Fibroblast of upper back skin (primary cell): ENCODE measurements at regions not wholly inside any gene's neighbourhood (a gene's known extent, or its start where the extent isn't known, plus 50 kb on each side); places are given as distances from the start of the nearest gene placed in this dataset.
A peak's percentile ranks its signal among the peaks of the same experiment; 100 is the strongest.

Experiments
- DNase-seq: peaks from one replicate; pipeline ENCODE4 v3.0.0-alpha.2; 2013

DNA sequence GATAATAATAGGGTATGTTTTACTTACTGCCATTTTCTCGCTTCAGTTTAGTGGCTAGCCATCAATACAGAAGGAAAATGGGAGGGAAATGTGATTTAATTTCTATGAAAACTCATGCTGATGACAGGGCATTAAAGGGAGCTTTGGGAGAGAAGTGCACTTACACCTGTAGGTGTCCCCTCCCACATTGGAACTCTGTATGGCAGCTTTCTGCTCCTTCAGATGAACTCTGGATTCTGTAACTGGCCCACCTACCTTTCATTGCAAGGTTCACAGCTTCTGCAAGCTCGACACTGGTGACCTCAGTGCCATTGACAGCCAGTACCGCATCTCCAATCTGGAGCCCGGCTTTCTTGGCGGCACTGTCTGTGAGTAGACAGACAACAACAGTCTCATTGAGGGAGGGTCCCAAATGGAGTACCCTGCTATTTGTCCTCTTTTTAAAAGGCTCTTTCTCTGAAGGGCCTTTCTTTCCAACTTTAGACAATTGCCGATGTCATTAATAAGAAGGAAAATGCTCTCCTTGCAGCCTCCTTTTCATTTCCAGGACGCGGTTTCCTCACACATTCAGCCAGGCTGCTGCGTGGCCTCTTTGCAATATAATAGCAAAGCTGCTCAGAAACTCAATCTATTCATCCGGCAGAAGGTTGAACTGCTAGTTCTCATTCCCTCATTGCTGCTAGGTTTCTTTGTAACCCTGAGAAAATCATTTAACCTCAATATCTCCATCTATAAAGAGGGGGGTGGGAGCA is 63.6 kb downstream of the NUDT12 start:
- DNase-seq: no peak

DNA sequence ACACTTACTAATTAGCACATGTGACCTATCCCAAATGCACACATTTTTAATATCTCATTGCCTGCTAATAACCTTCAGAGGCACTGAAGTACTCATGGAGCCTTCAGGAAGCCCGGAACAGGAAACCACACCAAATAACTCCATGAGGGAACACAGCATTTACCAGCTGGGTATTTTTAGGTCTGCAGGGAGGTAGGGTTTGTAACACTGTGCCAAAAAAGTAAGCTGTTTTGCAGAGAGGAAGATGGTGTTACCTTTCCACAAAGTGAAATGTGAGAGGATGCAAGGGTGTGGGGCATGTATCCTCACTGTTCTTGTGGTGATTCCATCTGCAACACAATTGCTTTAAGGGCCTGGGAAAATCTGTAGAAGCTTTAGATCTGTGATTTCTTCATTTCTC is 64.4 kb downstream of the NUDT12 start:
- no peak for DNase-seq

DNA sequence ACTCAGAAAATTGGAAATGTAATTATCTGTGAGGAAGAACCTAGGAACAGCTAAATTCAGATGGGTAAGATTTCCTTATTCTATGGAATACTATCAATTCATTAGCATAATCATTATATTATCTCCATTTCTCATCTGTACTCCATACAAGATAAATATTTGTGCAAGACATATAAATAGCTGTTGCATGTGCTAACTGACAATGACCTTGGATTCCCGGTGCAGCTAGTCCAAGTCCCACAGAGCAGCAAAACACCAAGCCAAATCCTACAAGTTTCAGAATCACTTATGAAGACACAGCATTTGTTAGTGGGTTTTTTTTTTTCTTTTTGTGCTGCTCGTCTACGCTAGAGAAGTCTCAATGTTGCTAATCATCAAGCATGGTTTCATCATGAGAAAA is 64.8 kb downstream of the NUDT12 start:
- DNase-seq: no peak

DNA sequence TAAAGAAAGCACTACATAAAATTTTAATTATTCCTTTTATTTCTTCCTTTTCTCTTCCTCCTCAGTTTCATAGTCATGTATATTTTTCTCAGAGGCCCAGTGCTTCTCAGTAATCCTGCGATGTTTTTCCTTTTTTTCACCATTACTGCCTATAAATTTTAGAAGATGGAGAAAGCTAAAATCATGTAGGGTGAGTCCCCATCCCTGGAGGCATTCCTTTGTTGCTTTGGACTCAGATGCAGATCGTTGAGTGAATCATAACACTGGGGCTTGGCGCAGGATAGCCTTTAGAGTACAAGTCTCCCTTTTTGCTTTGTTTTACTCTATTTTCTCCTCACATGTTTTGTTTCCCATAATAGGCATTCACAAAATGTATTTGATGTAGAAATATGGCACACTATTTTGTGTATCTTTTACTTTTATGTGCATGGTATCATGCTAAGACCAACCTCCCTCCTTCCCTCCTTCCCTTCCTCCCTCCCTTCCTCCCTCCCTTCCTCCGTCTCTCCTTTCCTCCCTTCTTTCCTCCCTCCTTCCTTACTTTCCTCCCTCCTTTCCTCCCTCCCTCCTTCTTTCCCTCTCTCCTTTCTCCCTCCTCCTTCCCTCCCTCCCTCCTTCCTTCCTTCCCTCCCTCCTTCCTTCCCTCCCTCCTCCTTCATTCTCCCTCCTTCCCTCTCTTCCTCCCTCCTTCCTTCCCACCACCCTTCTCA is 72.4 kb downstream of the NUDT12 start:
- DNase-seq: peak; percentile 23

DNA sequence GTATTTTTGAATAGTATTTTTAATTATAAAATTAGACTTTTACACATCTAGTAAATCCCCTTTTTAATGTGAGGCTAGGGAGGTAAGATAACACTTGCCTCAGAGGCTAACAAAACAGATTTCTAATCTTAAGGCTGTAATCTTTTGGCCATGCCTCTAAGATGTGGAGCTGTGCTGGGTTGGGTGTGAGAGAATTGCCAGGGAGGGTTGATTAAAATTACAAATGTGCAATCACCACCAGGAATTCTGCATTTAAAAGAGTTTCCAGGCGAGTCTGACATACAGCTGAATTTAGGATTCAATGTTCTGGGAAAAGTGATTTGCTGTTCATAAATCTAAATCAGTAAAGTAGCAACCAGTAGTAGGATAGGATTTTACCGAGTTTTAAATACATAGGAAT is 73.3 kb downstream of the NUDT12 start:
- no peak for DNase-seq

DNA sequence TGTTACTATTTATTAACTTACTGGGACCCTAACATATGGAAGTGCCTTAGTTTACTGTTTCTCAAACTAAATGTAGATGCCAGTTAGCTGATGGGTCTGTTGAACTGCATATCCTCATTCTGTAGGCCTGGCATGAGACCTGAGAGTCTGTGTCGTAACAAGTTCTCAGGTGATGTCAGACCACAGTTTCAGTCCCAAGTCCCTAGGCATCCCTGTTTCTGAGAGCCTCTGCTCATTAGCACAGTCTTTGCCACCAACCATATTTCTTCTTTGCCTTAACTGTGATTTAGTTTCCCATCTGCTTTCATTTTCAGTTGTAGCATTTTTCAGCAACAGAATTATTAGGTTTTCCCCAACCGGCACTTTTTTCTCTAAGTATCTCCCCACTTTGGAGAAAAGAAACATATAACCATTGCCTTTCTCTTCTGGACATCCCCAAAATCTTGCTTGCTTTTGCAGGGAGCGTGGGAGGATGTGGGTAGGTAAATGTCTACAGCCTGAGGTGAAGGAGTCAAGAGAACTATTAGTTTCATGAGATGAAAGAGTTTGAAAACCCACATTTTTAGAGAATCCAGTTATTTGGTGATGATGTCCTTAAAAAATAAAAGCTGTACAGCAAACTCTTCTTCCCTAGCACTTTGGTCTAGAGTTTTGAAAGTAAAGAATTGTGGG is 74.6 kb downstream of the NUDT12 start:
- no peak for DNase-seq

DNA sequence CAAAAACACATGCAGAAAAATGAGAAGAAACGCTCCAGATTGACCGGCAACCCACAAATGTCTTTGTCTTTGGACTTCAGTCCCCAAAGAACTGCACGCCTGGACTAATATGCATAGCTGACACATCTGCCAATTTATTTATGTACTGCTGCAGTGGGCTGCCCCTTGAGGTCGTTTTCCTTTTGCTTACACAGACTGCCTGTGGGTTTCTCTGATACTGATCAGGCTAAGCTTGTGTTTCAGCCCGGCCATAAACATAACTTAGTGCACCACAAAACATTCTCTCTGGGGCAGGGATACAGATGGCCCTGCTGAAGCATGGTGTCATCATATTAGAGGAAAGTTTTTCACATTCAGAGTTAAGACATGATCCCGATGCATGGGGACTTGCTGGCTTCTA is 75.4 kb downstream of the NUDT12 start:
- peak; percentile 61 for DNase-seq

DNA sequence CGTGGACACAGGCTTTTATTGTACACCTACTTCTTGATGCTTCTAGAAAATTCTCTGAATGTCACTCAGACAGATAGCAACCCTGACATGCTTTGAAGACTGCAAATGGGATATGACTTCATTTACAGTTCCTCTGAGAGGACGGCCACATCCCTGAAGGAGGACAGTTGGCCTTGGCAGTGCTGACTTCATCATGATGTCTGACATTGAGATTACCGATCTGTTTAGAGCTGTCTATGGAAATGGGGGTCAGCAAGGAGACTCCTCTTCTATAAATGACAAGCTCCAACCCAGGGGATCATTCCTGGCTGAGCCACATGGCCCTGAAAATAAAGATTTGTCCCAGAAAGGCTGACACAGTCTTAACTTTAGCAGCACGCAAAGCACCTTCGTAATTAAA is 75.8 kb downstream of the NUDT12 start:
- no peak for DNase-seq

DNA sequence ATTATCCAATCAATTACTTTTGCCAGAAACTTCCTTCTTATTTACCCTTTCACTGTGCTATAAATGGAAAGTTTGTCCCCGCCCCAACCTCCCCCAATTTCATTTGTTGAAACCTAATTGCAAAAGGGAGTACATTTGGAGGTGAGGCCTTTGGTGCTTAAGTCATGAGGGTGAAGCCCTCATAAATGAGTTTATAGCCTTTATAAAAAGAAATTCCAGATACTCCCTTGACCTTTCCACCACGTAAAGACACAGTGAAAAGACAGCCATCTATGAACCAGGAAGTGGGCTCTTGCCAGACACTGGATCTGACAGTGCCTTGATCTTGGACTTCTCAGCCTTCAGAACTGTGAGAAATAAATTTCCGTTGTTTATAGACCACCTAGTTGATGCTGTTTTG is 82.3 kb downstream of the NUDT12 start:
- DNase-seq: no peak

DNA sequence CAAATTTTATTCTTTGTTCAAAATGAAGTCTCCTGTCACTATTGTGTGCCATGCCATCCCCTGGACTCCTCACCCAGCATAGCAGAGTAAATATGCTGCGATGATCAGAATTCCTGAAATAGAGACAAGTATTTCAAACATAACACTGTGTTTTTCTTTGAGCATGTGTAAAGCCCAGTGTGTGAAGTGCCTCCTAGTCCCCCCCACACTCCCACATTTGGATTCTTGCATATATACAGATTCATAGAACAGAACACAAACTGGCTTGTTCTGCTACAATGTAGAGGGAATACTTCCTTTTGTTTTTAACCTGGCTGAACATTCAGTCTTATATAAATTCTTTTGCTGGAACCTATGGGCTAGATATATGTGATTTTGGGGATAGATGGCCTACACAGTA is 84.9 kb downstream of the NUDT12 start:
- no peak for DNase-seq

DNA sequence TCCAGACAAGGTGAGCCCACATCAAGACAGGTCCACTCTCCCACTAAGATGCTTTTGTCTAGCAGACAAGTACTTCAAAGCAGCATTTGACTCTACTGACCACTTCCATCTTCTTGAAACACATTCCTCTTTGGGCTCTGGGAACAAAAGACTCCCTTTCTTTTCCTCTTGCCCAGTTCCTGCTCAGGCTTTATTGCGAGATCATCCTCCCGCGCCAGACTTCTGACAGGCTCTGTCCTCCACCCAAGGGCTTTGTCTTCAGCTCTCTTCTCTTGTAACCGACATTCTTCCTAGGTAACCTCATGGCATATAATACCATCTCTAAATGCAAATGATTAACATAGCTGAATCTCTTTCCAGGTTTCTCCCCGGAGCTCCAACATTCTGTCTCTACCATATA is 85.8 kb downstream of the NUDT12 start:
- no peak for DNase-seq

DNA sequence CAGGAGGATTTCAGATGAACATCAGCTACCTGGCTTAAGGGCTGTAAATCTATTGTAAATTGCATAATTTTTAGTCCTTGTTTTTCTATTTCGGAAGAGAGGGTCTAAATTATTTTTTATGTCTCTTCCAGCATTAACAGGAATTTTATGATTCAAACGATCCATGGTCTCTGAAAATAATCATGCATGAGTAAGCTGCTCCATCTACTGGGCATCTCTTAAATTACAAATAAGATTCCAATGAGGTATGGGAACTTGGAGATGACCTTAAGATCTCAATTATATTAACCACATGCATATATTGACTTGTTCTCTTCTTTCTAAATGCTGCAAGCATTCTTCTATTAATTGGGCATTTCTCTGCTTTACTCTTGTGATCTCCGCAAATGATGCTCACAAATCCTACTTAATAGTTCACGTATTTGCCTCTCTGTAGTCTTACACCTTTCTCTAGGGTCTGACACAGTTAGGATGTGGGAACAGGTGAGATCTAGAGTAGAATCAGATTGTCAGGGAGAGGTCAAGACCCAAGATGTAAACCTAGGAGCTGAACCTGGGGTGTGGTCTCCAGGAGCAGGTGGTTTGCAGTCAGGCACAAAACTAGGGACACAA is 86.9 kb downstream of the NUDT12 start:
- DNase-seq: peak; percentile 59

DNA sequence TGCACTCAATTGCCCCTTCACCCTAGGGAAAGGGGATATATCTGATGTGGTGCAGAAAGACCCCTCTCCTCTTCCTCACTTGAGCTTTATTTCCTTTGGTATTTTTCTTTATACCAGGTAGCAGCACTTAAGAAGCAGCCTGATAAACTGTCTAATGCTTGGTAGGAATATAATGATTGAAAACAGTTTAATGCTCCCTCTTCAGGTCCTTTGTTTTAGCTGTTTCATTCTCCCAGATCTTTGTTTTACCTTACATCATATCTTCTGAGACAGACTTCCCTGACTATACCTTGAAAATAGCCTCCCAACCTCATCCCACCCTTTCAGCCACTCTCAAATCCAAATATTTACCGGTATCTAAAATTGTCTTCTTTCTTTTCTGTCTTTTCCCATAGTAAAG is 87.9 kb downstream of the NUDT12 start:
- no peak for DNase-seq

DNA sequence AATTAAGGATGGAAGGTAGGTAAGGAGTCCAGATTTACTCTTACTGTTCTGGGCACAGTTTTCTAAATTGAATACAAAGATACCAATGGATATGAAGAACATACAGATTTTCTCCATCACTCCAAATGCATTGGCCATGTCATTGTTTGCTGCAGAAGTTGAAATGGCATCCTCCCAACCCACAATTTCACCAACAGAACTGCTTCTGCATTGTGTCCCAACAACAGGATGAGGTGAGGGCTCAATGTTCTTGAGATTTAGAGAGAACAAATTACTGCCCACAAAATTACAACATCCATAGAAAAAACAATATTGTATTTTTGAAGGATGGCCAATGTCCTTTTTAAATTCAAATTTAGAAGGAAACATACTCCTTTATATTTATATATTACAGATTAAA is 88.9 kb downstream of the NUDT12 start:
- no peak for DNase-seq

DNA sequence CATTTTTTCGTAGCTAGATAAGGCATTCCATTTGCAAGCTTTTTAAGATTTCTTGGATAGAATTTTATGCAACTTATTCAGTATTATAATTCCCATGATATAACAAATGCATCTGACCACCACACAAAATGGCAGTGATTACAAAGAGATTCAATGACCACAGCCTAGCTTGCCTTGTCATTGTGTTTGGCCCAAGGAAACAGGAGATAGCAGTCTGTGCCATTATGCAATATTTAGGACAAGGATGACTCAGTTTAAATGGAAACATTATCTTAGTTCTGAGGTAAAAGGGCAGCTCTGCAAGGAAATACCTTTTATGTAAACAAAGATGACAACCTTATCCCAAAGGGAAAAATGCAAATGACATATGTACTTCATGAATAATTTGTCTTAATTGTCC is 89.8 kb downstream of the NUDT12 start:
- DNase-seq: no peak

DNA sequence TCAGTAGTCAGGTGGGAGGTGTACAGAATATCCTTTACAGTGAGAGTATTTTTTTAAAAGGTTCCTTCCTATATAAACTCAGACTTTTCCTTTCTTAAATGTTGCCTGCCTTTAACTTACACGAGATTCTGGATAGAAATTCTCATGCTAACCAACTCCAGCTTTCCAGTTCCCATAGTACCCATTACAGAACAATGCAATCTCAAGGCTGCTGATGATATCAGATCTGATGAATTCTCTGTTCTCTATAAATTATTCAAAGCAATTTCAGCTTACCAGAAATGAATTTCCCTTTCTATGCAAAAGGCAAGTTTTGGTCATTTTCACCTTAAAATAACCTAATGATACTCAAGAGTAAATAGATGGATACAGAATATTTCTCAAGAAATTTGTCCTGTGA is 90.3 kb downstream of the NUDT12 start:
- no peak for DNase-seq

DNA sequence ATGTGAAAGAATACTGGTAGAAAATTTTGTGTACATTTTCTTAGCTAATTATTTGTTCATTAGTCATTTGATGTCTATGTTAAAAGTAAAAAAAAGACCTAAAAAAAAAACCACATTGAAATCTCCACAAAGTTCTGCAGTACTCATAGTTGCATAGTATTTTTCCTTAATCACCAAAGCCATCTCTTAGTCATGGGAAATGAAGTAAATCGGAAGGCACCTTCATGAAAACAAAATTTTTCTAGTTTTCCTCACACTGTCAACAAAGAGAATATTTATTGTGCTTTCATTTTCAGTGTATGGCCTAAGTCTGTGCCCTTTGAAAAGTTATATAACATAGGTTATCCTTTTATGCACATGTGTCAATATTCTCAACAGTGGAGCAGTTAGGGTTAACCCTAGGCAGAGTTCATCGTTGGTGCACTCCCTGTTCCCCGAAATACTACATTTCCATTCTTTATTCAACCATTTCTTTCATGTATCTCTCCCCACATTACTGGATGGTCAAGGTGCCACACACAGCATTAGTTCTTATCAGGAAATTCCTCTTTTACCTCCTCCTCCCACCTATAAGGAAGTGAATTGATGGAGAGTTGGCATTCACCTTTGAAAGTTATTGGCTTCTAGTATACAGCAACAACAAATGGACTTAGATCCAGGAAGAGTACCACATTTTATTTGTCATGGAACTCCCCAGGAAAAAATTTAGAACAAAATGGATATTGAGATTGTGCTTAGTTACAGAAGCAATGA is 93.1 kb downstream of the NUDT12 start:
- no peak for DNase-seq

DNA sequence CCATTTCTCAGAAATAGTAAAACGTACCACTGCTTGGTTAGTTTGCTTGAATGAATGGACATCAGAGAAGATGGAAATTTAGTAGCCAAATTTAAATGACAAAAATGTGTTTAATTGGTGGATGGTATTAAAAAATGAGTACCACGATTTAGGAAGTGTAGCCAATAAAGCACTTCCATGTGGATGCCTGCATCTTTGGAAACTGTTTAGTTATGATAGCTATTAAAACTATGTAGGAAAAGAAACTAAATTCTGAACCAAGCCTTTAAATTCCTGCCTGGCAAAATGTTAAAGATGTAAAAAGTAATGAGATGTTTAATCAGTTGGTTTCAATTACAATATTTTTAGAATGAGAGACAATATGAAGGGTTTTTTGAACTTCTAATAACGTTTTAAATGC is 94.8 kb downstream of the NUDT12 start:
- DNase-seq: no peak

DNA sequence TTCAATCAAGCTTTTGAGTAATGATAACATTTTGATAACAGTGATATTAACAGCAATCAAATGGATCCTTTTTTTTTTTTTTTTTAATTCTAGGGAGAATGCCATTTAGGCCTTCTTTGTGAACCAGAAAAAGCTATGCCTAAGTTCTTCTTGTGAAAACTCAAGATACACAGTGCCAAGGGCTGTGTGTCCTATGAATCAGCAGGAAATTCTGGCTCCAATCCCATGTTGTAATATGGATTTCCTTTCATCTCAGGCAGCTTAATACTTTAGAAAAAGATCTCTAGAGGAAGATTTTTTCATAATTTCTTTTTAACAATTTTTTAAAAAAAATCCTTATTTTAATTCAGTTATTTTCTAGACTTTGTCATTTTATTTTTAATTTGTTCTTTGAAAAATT is 96.1 kb downstream of the NUDT12 start:
- peak; percentile 71 for DNase-seq

DNA sequence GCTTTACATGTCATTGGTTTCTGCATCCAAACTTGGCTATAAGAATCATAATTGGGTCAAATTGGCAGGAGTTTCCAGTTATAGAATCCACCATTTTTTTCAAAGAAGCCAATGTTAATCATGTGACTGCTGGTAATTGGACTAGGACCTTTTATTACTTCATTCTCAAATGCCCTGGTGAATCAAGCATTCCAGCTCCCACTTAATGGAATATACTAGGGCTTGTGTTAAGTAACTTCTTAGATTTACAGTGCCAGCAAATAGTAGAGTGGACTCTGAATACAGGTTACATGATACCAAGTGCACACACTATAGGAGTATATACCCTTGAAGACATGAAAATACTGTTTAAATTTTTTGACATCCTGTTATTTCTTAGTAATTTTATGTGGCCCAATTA is 96.7 kb downstream of the NUDT12 start:
- DNase-seq: no peak

DNA sequence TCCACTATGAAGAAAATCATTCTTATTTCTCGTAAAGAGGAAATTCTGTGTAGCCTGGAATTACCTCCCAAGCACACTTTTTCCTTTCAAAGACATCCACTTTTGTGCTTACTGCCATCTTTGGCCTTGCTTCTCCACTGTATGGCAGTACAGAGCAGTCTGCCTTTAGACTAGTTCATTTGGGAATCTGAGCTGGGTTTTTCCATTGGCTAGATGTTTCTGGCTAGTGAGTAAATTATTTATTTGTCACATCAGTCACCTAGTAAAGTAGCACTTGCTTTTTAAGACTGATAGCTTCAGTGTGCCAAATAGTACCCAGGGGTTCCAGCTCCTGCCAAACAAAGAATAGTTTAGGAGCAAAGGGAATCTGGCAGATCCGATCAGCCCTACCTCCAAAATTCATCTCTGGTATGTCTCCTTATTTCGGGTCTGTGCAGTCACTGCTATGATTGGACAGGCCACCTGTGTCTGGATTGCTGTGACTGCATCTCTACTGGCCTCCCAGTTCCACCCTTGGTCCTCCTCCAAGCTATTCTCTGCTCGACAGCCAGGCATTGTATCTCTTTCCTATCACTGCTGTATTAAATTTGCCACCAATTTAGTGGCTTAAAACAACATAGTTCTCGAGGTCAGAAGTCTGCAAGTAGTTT is 97.6 kb downstream of the NUDT12 start:
- no peak for DNase-seq

DNA sequence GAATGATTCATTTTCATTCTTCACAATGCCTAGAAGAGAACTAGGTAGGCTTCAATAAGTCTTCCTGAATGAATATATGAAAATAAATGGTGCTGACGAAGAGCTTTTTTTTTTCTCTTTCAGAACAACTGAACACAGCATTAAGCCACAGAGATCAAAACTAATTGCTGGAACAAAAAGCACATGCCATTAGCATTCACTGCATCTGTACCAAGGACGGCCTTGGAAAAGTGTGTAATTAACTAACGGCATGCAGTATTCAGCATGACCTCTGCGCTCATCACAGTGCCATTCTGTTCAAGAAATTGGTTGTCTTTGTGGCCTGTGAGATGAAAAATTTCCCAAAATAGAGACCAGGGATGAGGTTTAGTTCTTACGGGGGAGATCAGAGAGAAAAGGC is 99.3 kb downstream of the NUDT12 start:
- no peak for DNase-seq

DNA sequence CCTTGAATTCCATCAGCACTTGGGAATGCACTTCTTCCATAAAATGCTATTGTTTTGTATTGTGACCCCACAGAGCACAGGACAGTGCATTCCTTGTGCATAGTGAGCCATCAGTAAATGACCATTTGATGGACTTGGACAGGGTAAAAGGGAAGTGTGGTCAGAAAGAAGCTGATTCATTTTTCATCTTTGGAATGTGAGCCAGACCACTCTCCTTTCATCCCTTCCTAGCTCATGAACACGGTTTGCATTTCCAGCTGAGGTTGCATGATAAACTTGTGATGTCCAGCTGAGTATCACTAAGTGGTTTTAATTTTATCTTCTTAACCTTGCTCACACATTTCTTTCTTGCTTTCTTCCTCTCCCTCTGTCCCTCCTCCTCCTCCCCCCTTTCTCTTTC is 101.3 kb downstream of the NUDT12 start:
- peak; percentile 89 for DNase-seq
